Suprapubic skin (tissue), 4 donors: ENCODE measurements at regions not wholly inside any gene's neighbourhood (a gene's known extent, or its start where the extent isn't known, plus 50 kb on each side); places are given as distances from the start of the nearest gene placed in this dataset.

Source experiments
- CTCF ChIP-seq, 2 donors: fragments of 200-600 bp in 1 of 2; fragments of 450-650 bp in 1 of 2; sonication (generic) in 1 of 2; IDR thresholded peaks; one replicate each; pipeline ENCODE4 v1.5.1; 2016 to 2019; ENCODE audit warnings: antibody characterized with exemption in 2 of 2, mild to moderate bottlenecking in 1 of 2, moderate library complexity in 1 of 2
- EP300 ChIP-seq: sonication (generic); formaldehyde crosslinking; IDR thresholded peaks from one replicate; pipeline ENCODE4 v1.6.1; 2017; ENCODE audit warnings: antibody characterized with exemption
- POLR2A ChIP-seq, 2 donors: fragments of 450-650 bp; IDR thresholded peaks; one replicate each; pipeline ENCODE4 v1.6.1; 2017; ENCODE audit warnings: antibody characterized with exemption in 2 of 2, mild to moderate bottlenecking in 2 of 2, moderate library complexity in 2 of 2
- POLR2AphosphoS5 ChIP-seq, 3 donors: sonication (generic); formaldehyde crosslinking; IDR thresholded peaks; one replicate each; pipeline ENCODE4 v1.6.1; 2017; ENCODE audit warnings: antibody characterized with exemption in 3 of 3

- TF ChIP-seq CTCF (IDR thresholded peaks at IDR 0.05), result no peak
- no peak for TF ChIP-seq POLR2A (IDR thresholded peaks at IDR 0.05)
- TF ChIP-seq POLR2AphosphoS5 (IDR thresholded peaks at IDR 0.05), result no peak
- no peak for TF ChIP-seq EP300
These were observed 422.2 kb upstream of the FOXG1 start for GRCh38 chr14:28344381-28344780.
